CD4-positive, alpha-beta T cell (primary cell): ENCODE measurements at regions not wholly inside any gene's neighbourhood (a gene's known extent, or its start where the extent isn't known, plus 50 kb on each side); places are given as distances from the start of the nearest gene placed in this dataset.

Experiments
- ATAC-seq: fragments of 200-7000 bp; cut with Tn5 transposase; one replicate; pipeline ENCODE4 v1.10.0; 2022; ENCODE audit warnings: mild to moderate bottlenecking; ENCODE audit not compliant: poor library complexity
- CTCF ChIA-PET: fragments of 350-600 bp; sonication (Branson Sonifier 250); formaldehyde crosslinking; loops from one replicate; lab custom pipeline; 2021; ENCODE audit warnings: antibody characterized with exemption, inconsistent platforms; lab: Charles Lee
- POLR2A ChIA-PET: fragments of 350-600 bp; sonication (Branson Sonifier 250); formaldehyde crosslinking; loops from one replicate; lab custom pipeline; 2021; ENCODE audit warnings: antibody characterized with exemption, inconsistent platforms; lab: Charles Lee
- DNase-seq, 14 experiments: peaks; one replicate each; pipeline ENCODE4 v3.0.0-alpha.2; 2013 to 2020; ENCODE audit warnings: mixed read lengths in 2 of 14
- H3K27ac ChIP-seq, 2 donors: one replicate each; pipeline versions ENCODE4 v1.5.1 to v1.7.0; 2013; ENCODE audit warnings: low read length in 2 of 2, low read depth in 1 of 2, mild to moderate bottlenecking in 1 of 2
- H3K27me3 ChIP-seq, 2 experiments: 1 replicate in 1 of 2; 2 replicates in 1 of 2; pipeline versions ENCODE4 v1.6.1 to v1.7.0; 2013; ENCODE audit warnings: low read length in 2 of 2, control low read depth in 1 of 2, mild to moderate bottlenecking in 1 of 2, moderate library complexity in 1 of 2; ENCODE audit not compliant: insufficient read depth in 2 of 2, control insufficient read depth in 1 of 2
- H3K36me3 ChIP-seq: one replicate; pipeline ENCODE4 v1.6.1; 2013; ENCODE audit warnings: low read length, control low read depth; ENCODE audit not compliant: insufficient read depth
- H3K4me1 ChIP-seq: one replicate; pipeline ENCODE4 v1.6.1; 2013; ENCODE audit warnings: low read length, control low read depth; ENCODE audit not compliant: insufficient read depth
- H3K4me3 ChIP-seq: one replicate; pipeline ENCODE4 v1.5.1; 2013; ENCODE audit warnings: mild to moderate bottlenecking, low read length, moderate library complexity
- H3K9me3 ChIP-seq, 2 experiments: 1 replicate in 1 of 2; 2 replicates in 1 of 2; pipeline versions ENCODE4 v1.6.1 to v1.7.0; 2013; ENCODE audit warnings: low read length in 2 of 2, mild to moderate bottlenecking in 2 of 2, control low read depth in 1 of 2, moderate library complexity in 1 of 2; ENCODE audit not compliant: control insufficient read depth in 1 of 2, insufficient read depth in 1 of 2
- H3K27ac Mint-ChIP-seq: one replicate; pipeline ENCODE4 v1.8.0; 2020; ENCODE audit warnings: mixed read lengths
- H3K27me3 Mint-ChIP-seq: one replicate; pipeline ENCODE4 v1.8.0; 2021; ENCODE audit warnings: mixed read lengths
- H3K36me3 Mint-ChIP-seq: one replicate; pipeline ENCODE4 v1.8.0; 2021; ENCODE audit warnings: low read depth, mixed read lengths
- H3K4me1 Mint-ChIP-seq: one replicate; pipeline ENCODE4 v1.8.0; 2021; ENCODE audit warnings: low read depth, mixed read lengths
- H3K4me3 Mint-ChIP-seq: one replicate; pipeline ENCODE4 v1.8.0; 2020; ENCODE audit warnings: mild to moderate bottlenecking, mixed read lengths
- H3K9me3 Mint-ChIP-seq: one replicate; pipeline ENCODE4 v1.8.0; 2020; ENCODE audit warnings: mixed read lengths
- intact Hi-C, 2 experiments: fragments of 100-400 bp; cut with DNase I in 1 of 2; cut with micrococcal nuclease in 1 of 2; formaldehyde crosslinking; loops; one replicate each; pipeline versions ENCODE4 v1.15.1 to v1.9.0; 2023 to 2025; cut with DNase I, micrococcal nuclease
- TF ChIP-seq, protein P1 (sequence below): fragments of 200-600 bp; IDR thresholded peaks from one replicate; pipeline ENCODE4 v1.8.0; 2022; ENCODE audit warnings: antibody characterized with exemption, mild to moderate bottlenecking

DNA sequence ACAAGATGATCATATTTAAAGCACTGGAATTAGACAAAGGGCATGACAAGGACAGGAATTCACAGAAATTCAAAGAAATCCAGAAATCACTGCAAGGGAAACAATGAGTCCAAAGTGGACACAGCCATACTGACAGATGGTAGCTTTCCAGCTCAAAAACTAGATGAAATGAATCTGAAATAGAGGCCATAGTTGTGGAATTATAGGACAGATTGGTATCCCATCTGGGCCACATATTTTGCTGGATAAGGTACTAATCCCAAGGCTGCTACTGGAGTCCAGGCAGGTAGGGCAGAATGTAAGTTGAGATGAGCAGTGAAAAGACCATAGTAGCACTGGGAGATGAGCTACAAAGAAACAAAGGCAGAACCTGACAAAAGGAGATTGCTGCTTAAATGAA lies 258.3 kb upstream of the ANO3 start:
- intact Hi-C loops = no loop called here
- Histone ChIP-seq H3K27me3 (no peaks in the 10 kb centered on the region), H3K9me3 (no peaks in the 10 kb centered on the region), H3K4me3 (no peak overlapping the region), H3K36me3 (no peaks in the 10 kb centered on the region), H3K4me1 (no peaks in the 10 kb centered on the region), H3K27ac (no peak overlapping the region)
- TF ChIP-seq, protein P1, sequence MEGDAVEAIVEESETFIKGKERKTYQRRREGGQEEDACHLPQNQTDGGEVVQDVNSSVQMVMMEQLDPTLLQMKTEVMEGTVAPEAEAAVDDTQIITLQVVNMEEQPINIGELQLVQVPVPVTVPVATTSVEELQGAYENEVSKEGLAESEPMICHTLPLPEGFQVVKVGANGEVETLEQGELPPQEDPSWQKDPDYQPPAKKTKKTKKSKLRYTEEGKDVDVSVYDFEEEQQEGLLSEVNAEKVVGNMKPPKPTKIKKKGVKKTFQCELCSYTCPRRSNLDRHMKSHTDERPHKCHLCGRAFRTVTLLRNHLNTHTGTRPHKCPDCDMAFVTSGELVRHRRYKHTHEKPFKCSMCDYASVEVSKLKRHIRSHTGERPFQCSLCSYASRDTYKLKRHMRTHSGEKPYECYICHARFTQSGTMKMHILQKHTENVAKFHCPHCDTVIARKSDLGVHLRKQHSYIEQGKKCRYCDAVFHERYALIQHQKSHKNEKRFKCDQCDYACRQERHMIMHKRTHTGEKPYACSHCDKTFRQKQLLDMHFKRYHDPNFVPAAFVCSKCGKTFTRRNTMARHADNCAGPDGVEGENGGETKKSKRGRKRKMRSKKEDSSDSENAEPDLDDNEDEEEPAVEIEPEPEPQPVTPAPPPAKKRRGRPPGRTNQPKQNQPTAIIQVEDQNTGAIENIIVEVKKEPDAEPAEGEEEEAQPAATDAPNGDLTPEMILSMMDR = no peak
- DNase-seq (no peak), ATAC-seq (no peak)
- Mint-ChIP-seq H3K9me3 (peaks cover 10% of the 10 kb centered on the region), H3K27ac (no peak overlapping the region), H3K4me1 (no peaks in the 10 kb centered on the region), H3K4me3 (no peak overlapping the region), H3K27me3 (no peaks in the 10 kb centered on the region), H3K36me3 (no peaks in the 10 kb centered on the region)
- CTCF ChIA-PET = interaction anchor here (0.5 kb wide), 1 partner anchor 9 kb away, joined by 6 read pairs; no protein-coding TSS in a partner anchor
- POLR2A ChIA-PET = no interaction called here

DNA sequence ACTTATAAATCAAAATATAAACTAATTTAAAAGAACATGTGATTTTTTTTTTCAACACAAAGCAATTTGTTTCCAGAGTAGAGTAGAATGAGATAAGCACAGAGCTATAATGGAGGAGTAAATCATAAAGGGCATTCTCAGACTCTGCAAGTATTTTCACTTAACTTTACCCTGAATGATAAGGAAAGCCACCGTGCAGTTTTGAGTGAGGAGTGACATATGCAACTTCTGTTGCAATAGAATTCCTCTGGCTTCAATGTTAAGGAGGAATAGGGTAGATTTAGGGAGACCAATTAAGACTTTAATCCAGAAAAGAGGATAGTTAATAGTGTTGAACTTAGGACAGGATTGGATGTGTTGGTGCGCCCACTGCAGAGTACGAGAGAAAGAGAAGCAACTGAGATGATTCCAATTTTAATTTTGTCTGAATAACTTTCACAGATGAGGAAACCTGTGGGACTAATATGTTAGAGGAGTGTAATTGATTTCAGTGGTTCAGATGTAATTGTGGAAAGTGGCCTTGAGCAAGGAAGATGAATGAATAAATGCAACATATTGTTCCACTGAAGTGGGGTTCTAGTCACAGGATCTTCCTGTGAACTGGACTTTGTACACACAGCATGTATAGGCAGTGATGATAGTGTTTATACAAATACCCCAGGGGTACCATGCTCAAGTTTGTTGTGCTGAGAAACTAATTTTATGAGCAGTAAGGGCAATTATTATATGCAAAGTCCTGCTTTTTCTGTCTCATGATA lies 255.5 kb upstream of the ANO3 start:
- H3K27ac ChIP-seq = no peak overlapping the region
- TF ChIP-seq, protein P1 = no peak
- H3K4me1 ChIP-seq = no peaks in the 10 kb centered on the region
- H3K27me3 ChIP-seq = no peaks in the 10 kb centered on the region
- ChIA-PET CTCF (no interaction called here), POLR2A (no interaction called here)
- intact Hi-C loops = no loop called here
- DNase-seq (no peak), ATAC-seq (no peak)
- Mint-ChIP-seq H3K4me1 (no peaks in the 10 kb centered on the region), H3K27me3 (no peaks in the 10 kb centered on the region), H3K36me3 (no peaks in the 10 kb centered on the region), H3K4me3 (no peak overlapping the region), H3K27ac (no peak overlapping the region), H3K9me3 (peaks cover 10% of the 10 kb centered on the region)
- no peaks in the 10 kb centered on the region for H3K36me3 ChIP-seq
- no peak overlapping the region for H3K4me3 ChIP-seq
- H3K9me3 ChIP-seq = no peaks in the 10 kb centered on the region

DNA sequence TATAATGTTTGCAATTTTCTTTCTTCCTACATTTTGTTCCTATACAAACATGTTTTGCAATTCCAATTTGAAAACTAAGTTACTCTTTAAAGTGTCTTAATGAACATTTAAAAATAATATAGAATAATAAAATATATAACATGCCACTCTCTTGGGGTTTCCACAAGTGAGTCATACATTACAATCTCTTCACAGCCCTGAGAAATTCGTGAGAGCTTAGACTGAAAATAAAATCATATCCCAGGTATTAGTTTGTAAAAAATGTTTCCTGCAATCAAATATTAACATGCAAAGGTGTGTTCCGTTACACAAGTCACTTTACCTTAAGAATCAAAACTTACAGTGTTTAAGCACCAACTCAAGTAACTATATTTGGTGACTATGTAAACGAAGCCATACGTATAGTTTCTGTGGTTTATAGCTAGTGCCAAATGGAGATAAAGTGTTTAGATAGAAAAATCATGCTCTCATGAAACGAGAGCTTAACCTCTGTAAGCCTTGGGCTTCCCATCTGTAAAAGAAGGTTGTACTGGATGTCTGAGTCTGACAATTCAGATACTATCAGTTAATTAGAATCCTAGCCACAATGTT lies 253.6 kb upstream of the ANO3 start:
- CTCF ChIA-PET = no interaction called here
- no peaks in the 10 kb centered on the region for H3K27me3 Mint-ChIP-seq
- POLR2A ChIA-PET = no interaction called here
- H3K27ac Mint-ChIP-seq = no peak overlapping the region
- peaks cover 6% of the 10 kb centered on the region for H3K9me3 Mint-ChIP-seq
- no peaks in the 10 kb centered on the region for H3K27me3 ChIP-seq
- ATAC-seq (no peak), DNase-seq (no peak)
- no peaks in the 10 kb centered on the region for H3K4me1 Mint-ChIP-seq
- no peaks in the 10 kb centered on the region for H3K9me3 ChIP-seq
- no peak overlapping the region for H3K4me3 ChIP-seq
- intact Hi-C loops = no loop called here
- no peak overlapping the region for H3K27ac ChIP-seq
- H3K36me3 Mint-ChIP-seq = no peaks in the 10 kb centered on the region
- H3K36me3 ChIP-seq = no peaks in the 10 kb centered on the region
- no peak overlapping the region for H3K4me3 Mint-ChIP-seq
- no peaks in the 10 kb centered on the region for H3K4me1 ChIP-seq
- TF ChIP-seq, protein P1 = no peak
